Heart left ventricle (tissue), 13 donors: ENCODE measurements at regions not wholly inside any gene's neighbourhood (a gene's known extent, or its start where the extent isn't known, plus 50 kb on each side); places are given as distances from the start of the nearest gene placed in this dataset.
"Not testable (repeated sequence)": the region's sequence is repeated elsewhere in the genome, so short reads cannot be mapped to it uniquely, and the experiment has no call there.

ENCODE experiments used
- CTCF ChIP-seq, 12 donors: fragments of 200-600 bp; sonication (generic) in 4 of 12; IDR thresholded peaks; one replicate each; pipeline versions ENCODE4 v1.5.0 to v1.8.0; 2018 to 2022; ENCODE audit warnings: antibody characterized with exemption in 12 of 12, mild to moderate bottlenecking in 5 of 12
- POLR2A ChIP-seq, 2 donors: fragments of 450-650 bp; IDR thresholded peaks; one replicate each; pipeline ENCODE4 v1.6.1; 2017; ENCODE audit warnings: antibody characterized with exemption in 2 of 2, mild to moderate bottlenecking in 2 of 2, moderate library complexity in 2 of 2
- donor health status: ischemic (EF 13 %, LVEDD 7.1; RV severe dilation, severe dysfunction).
- donor health status: DM: no; HTN: yes; CAD: no.
- donor health status: DM: no; HTN: no; CAD: no.
- donor health status: ischemic (EF 25% LVEDD 6.9; RV normal size, moderate dysfunction).
- donor health status: ischemic (EF 25% LVEDD 5.7; RV mildly dilated, moderate dysfunction).
- donor health status: ischemic (EF 35%, LVEDD 5.7; RV mildly dilated, moderate dysfunction).
- donor health status: nonischemic (EF 11% LVEDD 7.7; RV severe dilation, severe dysfunction).
- donor health status: DM: yes; HTN: yes; CAD: no.
- donor health status: PGD.
- donor health status: ischemic (EF 29% LVEDD 5.4; RV normal size, mild dysfunction).
- donor health status: nonischemic (EF 23%, LVEDD 6.1; RV moderate dilation, normal function).

- TF ChIP-seq CTCF, POLR2A (IDR thresholded peaks at IDR 0.05): not testable (repeated sequence)
Observed at GRCh38 chr2:61643153-61643552, 105.0 kb upstream of the XPO1 start.
